T-helper 17 cell (primary cell): ENCODE measurements at regions not wholly inside any gene's neighbourhood (a gene's known extent, or its start where the extent isn't known, plus 50 kb on each side); places are given as distances from the start of the nearest gene placed in this dataset.
"Not testable (repeated sequence)": the region's sequence is repeated elsewhere in the genome, so short reads cannot be mapped to it uniquely, and the experiment has no call there.

Experiments
- ATAC-seq: fragments of 150-1000 bp; cut with Tn5 transposase; 2 replicates; pipeline ENCODE4 v1.10.0; 2021; ENCODE audit warnings: mild to moderate bottlenecking, moderate library complexity
- DNase-seq, 3 donors: peaks; one replicate each; pipeline versions ENCODE4 v3.0.0 to v3.0.0-alpha.2; 2020 to 2021
- H3K9me3 ChIP-seq: one replicate; pipeline ENCODE4 v1.7.0; 2013; ENCODE audit warnings: low read length, mild to moderate bottlenecking; ENCODE audit not compliant: control insufficient read depth, poor library complexity, severe bottlenecking
- H3K27ac Mint-ChIP-seq: one replicate; pipeline ENCODE4 v1.8.0; 2022; ENCODE audit warnings: mild to moderate bottlenecking, moderate library complexity, mixed read lengths
- H3K27me3 Mint-ChIP-seq: one replicate; pipeline ENCODE4 v1.8.0; 2022; ENCODE audit warnings: mixed read lengths
- H3K36me3 Mint-ChIP-seq: one replicate; pipeline ENCODE4 v1.8.0; 2022; ENCODE audit warnings: low read depth, mixed read lengths
- H3K4me1 Mint-ChIP-seq: one replicate; pipeline ENCODE4 v1.8.0; 2022; ENCODE audit warnings: mild to moderate bottlenecking, mixed read lengths
- H3K4me3 Mint-ChIP-seq: one replicate; pipeline ENCODE4 v1.8.0; 2022; ENCODE audit warnings: mild to moderate bottlenecking, moderate library complexity, mixed read lengths

- H3K36me3 Mint-ChIP-seq, H3K9me3 ChIP-seq, ATAC-seq, DNase-seq, H3K4me3 Mint-ChIP-seq, H3K4me1 Mint-ChIP-seq, H3K27ac Mint-ChIP-seq, H3K27me3 Mint-ChIP-seq: not testable (repeated sequence)
Measured at GRCh38 chr9:115898478-115898877, 255.1 kb upstream of the PAPPA start.

- no peak for ATAC-seq
- no peak overlapping the region for H3K27ac Mint-ChIP-seq
Measured at GRCh38 chr9:115900698-115901097, 252.9 kb upstream of the PAPPA start.

GRCh38 chr9:115910959-115911358 is 242.6 kb upstream of the PAPPA start:
- Mint-ChIP-seq H3K4me1 (no peaks in the 10 kb centered on the region), H3K36me3 (no peaks in the 10 kb centered on the region), H3K27ac (no peak overlapping the region), H3K4me3 (no peak overlapping the region), H3K27me3 (no peaks in the 10 kb centered on the region)
- no peak for ATAC-seq
- H3K9me3 ChIP-seq = no peaks in the 10 kb centered on the region
- DNase-seq = no peak

More at GRCh38 chr9:115900698-115901097, 252.9 kb upstream of the PAPPA start:
- no peaks in the 10 kb centered on the region for H3K9me3 ChIP-seq
- no peak for DNase-seq
- Mint-ChIP-seq H3K27me3 (no peaks in the 10 kb centered on the region), H3K36me3 (no peaks in the 10 kb centered on the region), H3K4me3 (no peak overlapping the region), H3K4me1 (no peaks in the 10 kb centered on the region)

- DNase-seq (no peak), ATAC-seq (no peak)
- Mint-ChIP-seq H3K4me1 (no peaks in the 10 kb centered on the region), H3K4me3 (no peak overlapping the region), H3K27me3 (no peaks in the 10 kb centered on the region), H3K36me3 (no peaks in the 10 kb centered on the region), H3K27ac (no peak overlapping the region)
- H3K9me3 ChIP-seq = no peaks in the 10 kb centered on the region
Measured at GRCh38 chr9:115912086-115912485, 241.5 kb upstream of the PAPPA start.

- Mint-ChIP-seq H3K27me3 (no peaks in the 10 kb centered on the region), H3K36me3 (no peaks in the 10 kb centered on the region), H3K27ac (no peak overlapping the region), H3K4me1 (no peaks in the 10 kb centered on the region), H3K4me3 (no peak overlapping the region)
- H3K9me3 ChIP-seq = no peaks in the 10 kb centered on the region
- DNase-seq (no peak), ATAC-seq (no peak)
Measured at GRCh38 chr9:115913696-115914095, 239.9 kb upstream of the PAPPA start.

- no peaks in the 10 kb centered on the region for H3K36me3 Mint-ChIP-seq
- ATAC-seq = no peak
- H3K27me3 Mint-ChIP-seq = no peaks in the 10 kb centered on the region
- no peaks in the 10 kb centered on the region for H3K9me3 ChIP-seq
- H3K4me1 Mint-ChIP-seq = no peaks in the 10 kb centered on the region
- no peak for DNase-seq
- H3K27ac Mint-ChIP-seq = no peak overlapping the region
- H3K4me3 Mint-ChIP-seq = no peak overlapping the region
Measured at GRCh38 chr9:115914291-115914690, 239.3 kb upstream of the PAPPA start.

- Mint-ChIP-seq H3K27ac (no peak overlapping the region), H3K36me3 (no peaks in the 10 kb centered on the region), H3K27me3 (no peaks in the 10 kb centered on the region), H3K4me3 (no peak overlapping the region), H3K4me1 (no peaks in the 10 kb centered on the region)
- H3K9me3 ChIP-seq = no peaks in the 10 kb centered on the region
- DNase-seq (no peak), ATAC-seq (no peak)
Measured at GRCh38 chr9:115921301-115921700, 232.3 kb upstream of the PAPPA start.

GRCh38 chr9:115922444-115922843 is 231.1 kb upstream of the PAPPA start:
- H3K4me3 Mint-ChIP-seq = no peak overlapping the region
- no peak for ATAC-seq
- no peaks in the 10 kb centered on the region for H3K27me3 Mint-ChIP-seq
- H3K27ac Mint-ChIP-seq = no peak overlapping the region
- H3K4me1 Mint-ChIP-seq = no peaks in the 10 kb centered on the region
- no peaks in the 10 kb centered on the region for H3K36me3 Mint-ChIP-seq
- DNase-seq = no peak
- H3K9me3 ChIP-seq = no peaks in the 10 kb centered on the region

- Mint-ChIP-seq H3K27ac (no peak overlapping the region), H3K36me3 (no peaks in the 10 kb centered on the region), H3K4me1 (no peaks in the 10 kb centered on the region), H3K4me3 (no peak overlapping the region), H3K27me3 (no peaks in the 10 kb centered on the region)
- H3K9me3 ChIP-seq = no peaks in the 10 kb centered on the region
- DNase-seq (no peak), ATAC-seq (no peak)
Measured at GRCh38 chr9:115923410-115923809, 230.2 kb upstream of the PAPPA start.

GRCh38 chr9:115923903-115924668 is 229.5 kb upstream of the PAPPA start:
- Mint-ChIP-seq H3K27me3 (no peaks in the 10 kb centered on the region), H3K36me3 (no peaks in the 10 kb centered on the region), H3K4me3 (no peak overlapping the region), H3K4me1 (no peaks in the 10 kb centered on the region), H3K27ac (no peak overlapping the region)
- no peak for DNase-seq
- ATAC-seq = no peak
- H3K9me3 ChIP-seq = no peaks in the 10 kb centered on the region

GRCh38 chr9:115924669-115924987 is 229.0 kb upstream of the PAPPA start:
- ATAC-seq (no peak), DNase-seq (no peak)
- Mint-ChIP-seq H3K4me3 (no peak overlapping the region), H3K36me3 (no peaks in the 10 kb centered on the region), H3K27ac (no peak overlapping the region), H3K27me3 (no peaks in the 10 kb centered on the region), H3K4me1 (no peaks in the 10 kb centered on the region)
- H3K9me3 ChIP-seq = no peaks in the 10 kb centered on the region

GRCh38 chr9:115925424-115925823 is 228.2 kb upstream of the PAPPA start:
- Mint-ChIP-seq H3K36me3 (no peaks in the 10 kb centered on the region), H3K4me1 (no peaks in the 10 kb centered on the region), H3K4me3 (no peak overlapping the region), H3K27me3 (no peaks in the 10 kb centered on the region), H3K27ac (no peak overlapping the region)
- ATAC-seq = no peak
- no peaks in the 10 kb centered on the region for H3K9me3 ChIP-seq
- no peak for DNase-seq

- H3K9me3 ChIP-seq = no peaks in the 10 kb centered on the region
- ATAC-seq = no peak
- H3K36me3 Mint-ChIP-seq = no peaks in the 10 kb centered on the region
- DNase-seq = no peak
- no peak overlapping the region for H3K27ac Mint-ChIP-seq
- no peaks in the 10 kb centered on the region for H3K27me3 Mint-ChIP-seq
- H3K4me3 Mint-ChIP-seq = no peak overlapping the region
- no peaks in the 10 kb centered on the region for H3K4me1 Mint-ChIP-seq
Measured at GRCh38 chr9:115930472-115930871, 223.1 kb upstream of the PAPPA start.

- H3K9me3 ChIP-seq = no peaks in the 10 kb centered on the region
- Mint-ChIP-seq H3K36me3 (no peaks in the 10 kb centered on the region), H3K4me1 (no peaks in the 10 kb centered on the region), H3K27ac (no peak overlapping the region), H3K4me3 (no peak overlapping the region), H3K27me3 (no peaks in the 10 kb centered on the region)
- ATAC-seq (no peak), DNase-seq (no peak)
Measured at GRCh38 chr9:115938479-115938878, 215.1 kb upstream of the PAPPA start.
